ENCODE measurements at regions not wholly inside any gene's neighbourhood (a gene's known extent, or its start where the extent isn't known, plus 50 kb on each side); places are given as distances from the start of the nearest gene placed in this dataset.
"Not testable (repeated sequence)": the region's sequence is repeated elsewhere in the genome, so short reads cannot be mapped to it uniquely, and the experiment has no call there.

GRCh38 chr10:3879073-3879472, 94.1 kb upstream of the KLF6 start:
- DNase-seq = no peak
- H3K9me3 Mint-ChIP-seq = peaks cover 4% of the 10 kb centered on the region
- H3K4me3 Mint-ChIP-seq = no peak overlapping the region
- peaks cover 32% of the 10 kb centered on the region for H3K4me1 Mint-ChIP-seq
- CTCF ChIA-PET = no interaction called here
- H3K27ac Mint-ChIP-seq = no peak overlapping the region
- no peaks in the 10 kb centered on the region for H3K36me3 Mint-ChIP-seq
- H3K27me3 Mint-ChIP-seq = no peaks in the 10 kb centered on the region

DNA sequence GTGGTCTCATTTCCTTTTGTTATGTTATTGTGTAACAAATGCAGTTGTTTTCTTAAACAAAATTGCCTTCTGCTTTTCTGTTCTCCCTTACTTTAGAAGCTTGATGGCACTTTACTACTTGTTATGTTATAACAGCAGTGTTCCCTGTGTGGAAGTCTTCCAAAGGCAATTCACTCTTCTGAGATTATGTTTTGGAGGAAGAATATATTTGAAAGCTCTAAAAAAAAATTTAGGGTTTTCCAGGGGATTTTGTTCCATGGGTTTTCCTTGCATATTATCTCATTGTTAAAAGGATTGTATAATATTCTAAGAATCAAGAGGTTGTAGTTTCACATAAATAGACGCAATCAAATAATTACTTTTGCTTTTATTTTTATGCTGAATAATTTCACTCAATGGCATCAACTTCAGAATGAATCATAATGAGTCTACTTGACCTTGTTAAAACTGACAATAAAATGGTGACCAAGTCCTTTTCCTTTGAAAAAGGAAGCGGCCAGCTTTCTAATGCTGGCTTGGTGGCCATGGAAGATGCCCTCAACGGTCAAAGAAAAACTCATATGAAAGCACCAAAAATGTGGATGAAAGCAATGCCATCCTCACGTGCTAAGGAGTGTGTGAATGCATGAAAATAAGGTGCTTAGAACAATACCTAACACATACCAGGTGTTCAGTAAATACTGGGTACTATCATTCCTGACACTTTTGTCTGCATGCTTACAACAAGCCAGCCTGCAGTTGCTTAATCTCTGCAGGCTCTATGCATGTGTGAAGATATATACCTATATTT, 92.4 kb upstream of the KLF6 start:
- CTCF ChIA-PET = interaction anchor here (0.9 to 1.3 kb wide), 2 partner anchors 11 to 12 kb away, joined by 4 to 5 read pairs; no protein-coding TSS in a partner anchor
- Mint-ChIP-seq H3K9me3 (peaks cover 4% of the 10 kb centered on the region), H3K36me3 (no peaks in the 10 kb centered on the region), H3K4me3 (no peak overlapping the region), H3K27me3 (no peaks in the 10 kb centered on the region), H3K27ac (no peak overlapping the region), H3K4me1 (peaks cover 48% of the 10 kb centered on the region)
- no peak for DNase-seq

- no peak for DNase-seq
- CTCF ChIA-PET = interaction anchor here (0.6 to 1.3 kb wide), 4 partner anchors 11 to 105 kb away, joined by 3 to 4 read pairs (median 3); no protein-coding TSS in a partner anchor
- Mint-ChIP-seq H3K4me3 (no peak overlapping the region), H3K4me1 (peaks cover 56% of the 10 kb centered on the region), H3K27ac (peak overlapping the region; percentile 79), H3K9me3 (no peaks in the 10 kb centered on the region), H3K36me3 (no peaks in the 10 kb centered on the region), H3K27me3 (no peaks in the 10 kb centered on the region)
These were observed 91.4 kb upstream of the KLF6 start for GRCh38 chr10:3876350-3876962.

DNA sequence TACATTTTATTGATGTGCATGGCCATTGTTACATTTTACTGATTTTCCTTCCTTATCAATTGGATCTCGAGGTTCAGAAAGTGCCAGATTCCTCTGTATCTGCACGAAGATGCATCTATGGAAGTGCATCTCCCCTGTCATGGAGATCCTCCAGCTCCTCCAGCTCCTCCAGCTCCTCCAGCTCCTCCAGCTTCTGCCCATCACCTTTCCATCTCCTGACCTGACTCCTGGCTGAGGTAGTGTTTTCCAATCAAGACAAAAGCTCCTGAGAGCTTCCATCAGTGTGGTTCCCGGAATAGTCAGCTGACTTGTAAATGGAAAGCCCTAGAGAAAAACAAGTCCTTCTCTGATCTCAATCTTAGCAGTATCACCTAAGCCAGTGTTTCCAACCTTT, 90.8 kb upstream of the KLF6 start:
- Mint-ChIP-seq H3K27me3 (no peaks in the 10 kb centered on the region), H3K27ac (peak overlapping the region; percentile 79), H3K36me3 (no peaks in the 10 kb centered on the region), H3K9me3 (no peaks in the 10 kb centered on the region), H3K4me3 (peak overlapping the region; percentile 33), H3K4me1 (peaks cover 56% of the 10 kb centered on the region)
- DNase-seq = peak; percentile 25
- CTCF ChIA-PET = interaction anchor here (0.7 to 1.3 kb wide), 4 partner anchors 10 to 64 kb away, joined by 3 read pairs; no protein-coding TSS in a partner anchor

DNA sequence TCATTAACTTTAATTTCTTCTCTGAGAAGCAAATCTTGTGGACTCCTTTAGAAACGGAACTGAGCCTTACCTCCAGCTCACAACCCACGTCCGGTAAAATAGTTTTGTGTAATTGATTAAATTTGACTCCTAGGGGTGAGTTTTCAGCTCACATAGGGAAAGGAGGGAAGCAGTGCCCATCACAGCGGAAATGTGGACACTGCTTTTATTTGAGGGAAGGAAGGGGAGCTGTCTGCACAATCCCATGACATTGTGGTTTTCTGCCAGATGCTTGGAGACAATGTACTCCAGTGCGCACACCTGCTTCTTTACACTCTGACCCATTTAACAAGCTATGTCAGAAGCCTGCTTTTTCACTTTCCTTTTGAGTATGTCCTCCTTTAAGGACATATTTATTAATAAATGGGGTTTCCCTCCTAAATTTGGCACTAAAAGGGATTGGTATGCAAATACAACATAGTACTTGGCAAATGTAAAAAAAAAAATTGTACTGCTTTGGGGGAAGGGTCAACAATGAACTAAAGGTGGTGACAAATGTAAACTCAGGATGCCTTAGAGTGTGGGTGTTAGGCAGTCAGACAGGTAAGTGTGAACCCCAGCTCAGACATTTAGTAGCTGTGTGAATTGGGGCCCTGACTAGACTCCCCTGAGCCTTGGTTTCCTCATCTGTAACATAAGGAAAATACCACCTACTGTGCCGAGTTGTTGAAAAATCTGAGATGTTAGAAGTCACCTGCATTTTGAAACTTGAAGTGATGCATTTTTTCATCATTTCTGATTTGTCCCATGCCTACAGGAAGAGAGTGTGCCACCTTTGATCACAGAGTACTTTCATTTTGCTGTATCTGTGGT, 90.2 kb upstream of the KLF6 start:
- Mint-ChIP-seq H3K36me3 (no peaks in the 10 kb centered on the region), H3K27ac (peak overlapping the region; percentile 79), H3K9me3 (no peaks in the 10 kb centered on the region), H3K27me3 (no peaks in the 10 kb centered on the region), H3K4me3 (no peak overlapping the region), H3K4me1 (peaks cover 56% of the 10 kb centered on the region)
- peak; percentile 34 for DNase-seq
- CTCF ChIA-PET = interaction anchor here (1.2 to 1.6 kb wide), 4 partner anchors 10 to 64 kb away, joined by 3 to 4 read pairs (median 3); no protein-coding TSS in a partner anchor

DNA sequence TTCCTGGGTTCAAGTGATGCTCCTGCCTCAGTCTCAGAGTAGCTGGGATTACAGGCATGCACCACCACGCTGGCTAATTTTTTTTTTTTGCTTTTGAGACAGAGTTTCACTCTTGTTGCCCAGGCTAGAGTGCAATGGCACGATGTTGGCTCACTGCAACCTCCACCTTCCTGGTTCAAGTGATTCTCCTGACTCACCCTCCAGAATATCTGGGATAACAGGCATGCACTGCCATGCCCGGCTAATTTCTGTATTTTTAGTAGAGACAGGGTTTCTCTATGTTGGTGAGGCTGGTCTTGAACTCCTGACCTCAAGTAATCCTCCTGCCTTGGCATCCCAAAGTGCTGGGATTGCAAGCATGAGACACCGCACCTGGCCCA, 89.6 kb upstream of the KLF6 start:
- H3K36me3 Mint-ChIP-seq, H3K27me3 Mint-ChIP-seq, DNase-seq, H3K4me3 Mint-ChIP-seq, H3K9me3 Mint-ChIP-seq: not testable (repeated sequence)
- CTCF ChIA-PET = interaction anchor here (1.2 to 1.6 kb wide), 3 partner anchors 21 to 63 kb away, joined by 3 to 4 read pairs (median 3); no protein-coding TSS in a partner anchor
- H3K4me1 Mint-ChIP-seq = peaks cover 57% of the 10 kb centered on the region
- peak overlapping the region; percentile 79 for H3K27ac Mint-ChIP-seq

GRCh38 chr10:3873728-3874461, 88.9 kb upstream of the KLF6 start:
- Mint-ChIP-seq H3K9me3 (no peaks in the 10 kb centered on the region), H3K36me3 (no peaks in the 10 kb centered on the region), H3K4me1 (peaks cover 60% of the 10 kb centered on the region), H3K4me3 (no peak overlapping the region), H3K27me3 (no peaks in the 10 kb centered on the region), H3K27ac (peak overlapping the region; percentile 14)
- DNase-seq = no peak
- CTCF ChIA-PET = interaction anchor here (1.6 kb wide), 1 partner anchor 61 kb away, joined by 4 read pairs; no protein-coding TSS in a partner anchor

- H3K4me1 Mint-ChIP-seq = peaks cover 65% of the 10 kb centered on the region
- no peaks in the 10 kb centered on the region for H3K27me3 Mint-ChIP-seq
- no peak for DNase-seq
- H3K36me3 Mint-ChIP-seq = no peaks in the 10 kb centered on the region
- CTCF ChIA-PET = no interaction called here
- no peak overlapping the region for H3K4me3 Mint-ChIP-seq
- H3K9me3 Mint-ChIP-seq = no peaks in the 10 kb centered on the region
- no peak overlapping the region for H3K27ac Mint-ChIP-seq
These were observed 87.8 kb upstream of the KLF6 start for GRCh38 chr10:3872712-3873329.

DNA sequence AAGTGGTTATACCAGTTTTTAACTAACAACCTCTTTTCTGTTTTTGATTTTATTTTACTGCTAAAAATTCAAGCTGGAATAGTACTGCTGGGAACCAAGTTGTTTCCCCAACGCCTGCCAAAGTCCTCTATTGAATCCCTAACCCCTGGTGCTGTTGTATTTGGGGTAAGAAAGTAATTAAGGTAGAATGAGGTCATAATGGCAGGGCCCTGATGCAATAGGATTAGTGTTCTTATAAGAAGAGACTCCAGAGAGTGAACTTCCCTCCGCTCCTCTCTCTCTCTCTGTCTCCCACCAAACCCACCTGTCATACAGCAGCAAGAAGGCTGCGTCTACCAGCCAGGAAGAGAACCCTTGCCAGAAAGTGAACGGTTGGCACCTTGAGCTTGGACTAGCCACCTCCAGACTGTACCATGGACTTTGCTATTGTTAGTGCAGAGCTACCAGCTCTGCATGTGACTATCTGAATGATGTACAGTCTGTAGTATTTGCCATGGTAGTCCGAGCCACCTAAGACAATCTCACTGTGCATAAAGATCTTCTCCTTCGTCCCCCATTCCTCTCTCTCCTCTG, 86.5 kb upstream of the KLF6 start:
- Mint-ChIP-seq H3K36me3 (no peaks in the 10 kb centered on the region), H3K4me3 (no peak overlapping the region), H3K27ac (no peak overlapping the region), H3K27me3 (no peaks in the 10 kb centered on the region), H3K9me3 (no peaks in the 10 kb centered on the region), H3K4me1 (peaks cover 62% of the 10 kb centered on the region)
- no peak for DNase-seq
- CTCF ChIA-PET = no interaction called here

DNA sequence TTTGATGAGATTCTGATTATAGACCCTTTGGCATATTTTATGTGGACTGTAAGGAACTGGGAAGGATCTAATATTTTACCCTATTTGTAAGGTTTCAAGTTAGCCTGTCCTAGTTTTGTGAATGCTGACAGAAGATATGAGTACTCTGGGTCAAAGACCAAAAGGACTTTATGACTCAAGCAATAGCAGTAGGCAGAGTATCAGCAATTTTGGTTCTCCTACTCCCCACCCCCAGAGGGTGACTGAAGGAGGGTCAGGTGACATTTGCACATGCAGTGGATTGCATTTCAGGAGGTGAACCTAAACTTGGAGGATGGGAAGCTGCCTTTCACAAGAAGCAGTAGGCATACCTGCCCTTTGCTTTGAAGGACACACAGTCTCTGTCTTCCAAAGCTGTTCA, 84.0 kb upstream of the KLF6 start:
- Mint-ChIP-seq H3K4me3 (no peak overlapping the region), H3K36me3 (no peaks in the 10 kb centered on the region), H3K9me3 (no peaks in the 10 kb centered on the region), H3K4me1 (peaks cover 46% of the 10 kb centered on the region), H3K27ac (no peak overlapping the region), H3K27me3 (no peaks in the 10 kb centered on the region)
- no peak for DNase-seq
- CTCF ChIA-PET = no interaction called here

DNA sequence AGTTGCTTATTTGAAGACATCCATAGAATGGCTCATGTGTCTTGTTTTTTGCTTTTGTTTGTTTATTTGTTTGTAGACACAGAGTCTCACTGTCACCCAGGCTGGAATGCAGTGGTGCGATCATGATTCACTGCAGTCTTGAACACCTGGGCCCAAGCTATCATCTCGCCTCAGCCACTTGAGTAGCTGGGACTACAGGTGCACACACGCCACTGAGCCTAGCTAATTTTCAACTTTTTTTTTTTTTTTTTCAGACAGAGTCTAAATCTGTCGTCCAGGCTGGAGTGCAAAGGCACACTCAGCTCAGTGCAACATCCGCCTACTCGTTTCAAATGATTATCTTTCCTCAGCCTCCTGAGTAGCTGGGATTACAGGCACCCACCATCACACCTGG, 83.3 kb upstream of the KLF6 start:
- H3K9me3 Mint-ChIP-seq = no peaks in the 10 kb centered on the region
- no peak overlapping the region for H3K27ac Mint-ChIP-seq
- peaks cover 39% of the 10 kb centered on the region for H3K4me1 Mint-ChIP-seq
- H3K4me3 Mint-ChIP-seq = no peak overlapping the region
- H3K36me3 Mint-ChIP-seq = no peaks in the 10 kb centered on the region
- CTCF ChIA-PET = no interaction called here
- DNase-seq = no peak
- no peaks in the 10 kb centered on the region for H3K27me3 Mint-ChIP-seq

DNA sequence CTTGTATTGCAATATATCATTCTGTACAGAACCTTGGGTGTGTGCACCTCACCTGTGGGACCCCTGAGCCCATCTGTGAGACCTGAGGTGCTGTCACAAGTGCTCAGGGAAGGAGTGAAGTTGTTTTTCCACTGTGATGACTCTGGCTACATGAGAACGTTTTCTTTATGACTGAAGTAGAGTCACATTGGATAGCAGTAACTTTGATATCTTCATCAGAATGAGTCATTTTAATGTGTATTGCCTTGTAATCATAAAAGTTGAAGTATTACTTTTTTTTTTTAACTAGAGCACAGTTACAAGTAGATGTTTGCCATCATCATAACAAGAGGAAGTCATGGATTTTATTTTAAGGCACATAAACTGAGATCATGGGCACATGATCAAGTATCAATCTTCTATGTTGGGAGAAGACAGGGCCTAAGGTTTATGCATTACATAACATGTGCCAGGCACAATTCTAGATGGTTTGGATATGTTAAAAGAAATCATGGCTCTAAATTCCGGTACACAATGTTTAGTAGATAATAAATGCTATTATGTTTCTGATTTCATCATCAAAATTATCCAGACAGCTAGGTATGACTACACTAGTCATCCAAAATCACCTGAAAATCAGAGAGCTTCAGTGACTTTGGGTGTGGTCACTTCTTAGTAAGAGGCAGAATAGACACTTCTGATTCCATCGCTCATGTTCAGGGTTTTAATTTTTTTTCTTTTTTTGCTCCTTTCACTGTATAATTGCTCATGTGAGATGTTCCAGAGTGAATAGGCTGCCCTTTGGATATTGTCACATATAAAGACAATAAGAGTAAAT, 82.7 kb upstream of the KLF6 start:
- H3K4me1 Mint-ChIP-seq = peaks cover 34% of the 10 kb centered on the region
- H3K9me3 Mint-ChIP-seq = no peaks in the 10 kb centered on the region
- H3K27me3 Mint-ChIP-seq = no peaks in the 10 kb centered on the region
- no peak for DNase-seq
- peak overlapping the region; percentile 37 for H3K27ac Mint-ChIP-seq
- H3K4me3 Mint-ChIP-seq = no peak overlapping the region
- H3K36me3 Mint-ChIP-seq = no peaks in the 10 kb centered on the region
- CTCF ChIA-PET = no interaction called here
